Smooth muscle cell (in vitro differentiated cells): ENCODE measurements at regions not wholly inside any gene's neighbourhood (a gene's known extent, or its start where the extent isn't known, plus 50 kb on each side); places are given as distances from the start of the nearest gene placed in this dataset.
A peak's percentile ranks its signal among the peaks of the same experiment; 100 is the strongest.

Experiments used
- DNase-seq: peaks from one replicate; lab custom pipeline; 2025; ENCODE audit not compliant: unreplicated experiment; lab: John Stamatoyannopoulos, UW
- H2AFZ ChIP-seq: fragments of 200-600 bp; sonication (generic); 2 replicates; pipeline ENCODE4 v1.6.0; 2016; ENCODE audit warnings: antibody characterized with exemption, low read depth, mild to moderate bottlenecking
- H3F3A ChIP-seq: fragments of 200-600 bp; sonication (generic); 2 replicates; pipeline ENCODE4 v1.6.0; 2017; ENCODE audit warnings: antibody characterized with exemption, low read depth
- H3K27ac ChIP-seq: fragments of 200-600 bp; sonication (generic); 2 replicates; pipeline ENCODE4 v1.5.1; 2016; ENCODE audit warnings: low read depth, mild to moderate bottlenecking
- H3K27me3 ChIP-seq: fragments of 200-600 bp; sonication (generic); 2 replicates; pipeline ENCODE4 v1.6.1; 2016; ENCODE audit warnings: low read depth, mild to moderate bottlenecking
- H3K36me3 ChIP-seq: fragments of 200-600 bp; sonication (generic); 2 replicates; pipeline ENCODE4 v1.5.1; 2016; ENCODE audit warnings: low read depth
- H3K4me1 ChIP-seq: fragments of 200-600 bp; sonication (generic); 2 replicates; pipeline ENCODE4 v1.5.1; 2016; ENCODE audit warnings: low read depth
- H3K4me2 ChIP-seq: fragments of 200-600 bp; sonication (generic); 2 replicates; pipeline ENCODE4 v1.6.0; 2016; ENCODE audit warnings: mild to moderate bottlenecking
- H3K4me3 ChIP-seq: fragments of 200-600 bp; sonication (generic); 2 replicates; pipeline ENCODE4 v1.5.1; 2016; ENCODE audit warnings: mild to moderate bottlenecking
- H3K79me2 ChIP-seq: fragments of 200-600 bp; sonication (generic); 2 replicates; pipeline ENCODE4 v1.6.0; 2016; ENCODE audit warnings: low read depth, mild to moderate bottlenecking
- H3K9ac ChIP-seq: fragments of 200-600 bp; sonication (generic); 2 replicates; pipeline ENCODE4 v1.6.0; 2016; ENCODE audit warnings: low read depth
- H3K9me3 ChIP-seq: fragments of 200-600 bp; sonication (generic); replicated peaks from 2 replicates; pipeline ENCODE4 v1.5.1; 2016; ENCODE audit warnings: low read depth
- H4K20me1 ChIP-seq: fragments of 200-600 bp; sonication (generic); 2 replicates; pipeline ENCODE4 v1.6.0; 2016; ENCODE audit warnings: low read depth
- CTCF ChIP-seq: fragments of 200-600 bp; sonication (generic); IDR thresholded peaks from 2 replicates; pipeline ENCODE4 v1.5.1; 2017; ENCODE audit warnings: borderline replicate concordance, mild to moderate bottlenecking, antibody characterized with exemption; ENCODE audit not compliant: insufficient read depth, poor library complexity, severe bottlenecking
- WGBS: methylation state at CpG from one replicate; pipeline ENCODE4 v1.1.7; 2016; ENCODE audit warnings: low lambda C conversion rate; 5-methylcytosine and 5-hydroxymethylcytosine counted together

GRCh38 chr3:18100121-18100520 is 325.0 kb downstream of the SATB1 start:
- H3K27ac ChIP-seq: peak overlapping the region; percentile 77
- no peaks in the 10 kb centered on the region for H3K79me2 ChIP-seq
- H2AFZ ChIP-seq: no peak overlapping the region
- no peaks in the 10 kb centered on the region for H3K4me1 ChIP-seq
- no peaks in the 10 kb centered on the region for H3K9me3 ChIP-seq
- no peak for TF ChIP-seq CTCF
- peak overlapping the region; percentile 45 for H3K9ac ChIP-seq
- DNase-seq: no peak
- H4K20me1 ChIP-seq: no peaks in the 10 kb centered on the region
- H3K36me3 ChIP-seq: no peaks in the 10 kb centered on the region
- H3F3A ChIP-seq: no peaks in the 10 kb centered on the region
- H3K27me3 ChIP-seq: no peaks in the 10 kb centered on the region
- H3K4me2 ChIP-seq: no peak overlapping the region
- H3K4me3 ChIP-seq: no peak overlapping the region

- H4K20me1 ChIP-seq: no peaks in the 10 kb centered on the region
- no peaks in the 10 kb centered on the region for H3K36me3 ChIP-seq
- TF ChIP-seq CTCF: no peak
- peak overlapping the region; percentile 45 for H3K9ac ChIP-seq
- H3F3A ChIP-seq: no peaks in the 10 kb centered on the region
- H3K4me2 ChIP-seq: peak overlapping the region; percentile 49
- H3K9me3 ChIP-seq: no peaks in the 10 kb centered on the region
- H3K79me2 ChIP-seq: no peaks in the 10 kb centered on the region
- no peak for DNase-seq
- H3K4me3 ChIP-seq: no peak overlapping the region
- peak overlapping the region; percentile 77 for H3K27ac ChIP-seq
- no peaks in the 10 kb centered on the region for H3K4me1 ChIP-seq
- 49% methylated on average over 5 of the region's 5 CpGs for WGBS
- no peaks in the 10 kb centered on the region for H3K27me3 ChIP-seq
- no peak overlapping the region for H2AFZ ChIP-seq
Measured at GRCh38 chr3:18099611-18100010, 325.5 kb downstream of the SATB1 start.

- H3K27ac ChIP-seq: peak overlapping the region; percentile 77
- H3K36me3 ChIP-seq: no peaks in the 10 kb centered on the region
- H2AFZ ChIP-seq: no peak overlapping the region
- H4K20me1 ChIP-seq: no peaks in the 10 kb centered on the region
- peak overlapping the region; percentile 49 for H3K4me2 ChIP-seq
- no peak for TF ChIP-seq CTCF
- peak overlapping the region; percentile 45 for H3K9ac ChIP-seq
- H3K4me3 ChIP-seq: no peak overlapping the region
- no peak for DNase-seq
- 55% methylated on average over 6 of the region's 6 CpGs for WGBS
- H3K9me3 ChIP-seq: no peaks in the 10 kb centered on the region
- H3F3A ChIP-seq: no peaks in the 10 kb centered on the region
- no peaks in the 10 kb centered on the region for H3K4me1 ChIP-seq
- no peaks in the 10 kb centered on the region for H3K27me3 ChIP-seq
- H3K79me2 ChIP-seq: no peaks in the 10 kb centered on the region
Measured at GRCh38 chr3:18098960-18099587, 326.1 kb downstream of the SATB1 start.

GRCh38 chr3:18097989-18098388 is 327.1 kb downstream of the SATB1 start:
- no peak for TF ChIP-seq CTCF
- Histone ChIP-seq H3K9ac (no peak overlapping the region), H3K9me3 (no peaks in the 10 kb centered on the region), H3K36me3 (no peaks in the 10 kb centered on the region), H3K4me3 (no peak overlapping the region), H3K27me3 (no peaks in the 10 kb centered on the region), H3F3A (no peaks in the 10 kb centered on the region), H3K4me1 (no peaks in the 10 kb centered on the region), H2AFZ (no peak overlapping the region), H3K27ac (no peak overlapping the region), H4K20me1 (no peaks in the 10 kb centered on the region), H3K4me2 (no peak overlapping the region), H3K79me2 (no peaks in the 10 kb centered on the region)
- 96% methylated on average over 3 of the region's 3 CpGs for WGBS
- no peak for DNase-seq
